Right lobe of liver (tissue), 6 donors: ENCODE measurements at regions not wholly inside any gene's neighbourhood (a gene's known extent, or its start where the extent isn't known, plus 50 kb on each side); places are given as distances from the start of the nearest gene placed in this dataset.

Source experiments
- ATAC-seq, 4 donors: fragments of 200-7000 bp; cut with Tn5 transposase; one replicate each; pipeline ENCODE4 v1.9.1; 2020; ENCODE audit warnings: mild to moderate bottlenecking in 4 of 4, moderate library complexity in 4 of 4
- DNase-seq, 3 donors: peaks; one replicate each; pipeline ENCODE4 v3.0.0-alpha.2; 2020
- H3K27ac ChIP-seq, 3 donors: fragments of 200-600 bp; one replicate each; pipeline ENCODE4 v1.8.0; 2022
- H3K27me3 ChIP-seq, 2 donors: fragments of 200-600 bp; one replicate each; pipeline ENCODE4 v1.8.0; 2022
- H3K36me3 ChIP-seq, 4 donors: fragments of 200-600 bp; sonication (generic) in 1 of 4; one replicate each; pipeline versions ENCODE4 v1.5.1 to v1.8.0; 2017 to 2022; ENCODE audit warnings: control low read depth in 1 of 4
- H3K4me1 ChIP-seq, 4 donors: fragments of 200-600 bp; sonication (generic) in 1 of 4; one replicate each; pipeline versions ENCODE4 v1.5.1 to v1.8.0; 2017 to 2022; ENCODE audit warnings: control low read depth in 1 of 4
- H3K4me3 ChIP-seq, 3 donors: fragments of 200-600 bp; one replicate each; pipeline ENCODE4 v1.8.0; 2022
- H3K9me3 ChIP-seq, 4 donors: fragments of 200-600 bp; sonication (generic) in 1 of 4; one replicate each; pipeline versions ENCODE4 v1.5.1 to v1.8.0; 2017 to 2022; ENCODE audit warnings: control low read depth in 1 of 4
- POLR2A ChIP-seq: fragments of 450-650 bp; IDR thresholded peaks from one replicate; pipeline ENCODE4 v1.6.1; 2017; ENCODE audit warnings: antibody characterized with exemption, mild to moderate bottlenecking
- WGBS: methylation state at CpG from one replicate; pipeline ENCODE4 v1.1.6; 2018; ENCODE audit warnings: low coverage, low lambda C conversion rate; ENCODE audit not compliant: insufficient coverage; ENCODE audit errors: missing lambda C conversion rate; 5-methylcytosine and 5-hydroxymethylcytosine counted together
- intact Hi-C, 2 donors: fragments of 100-400 bp; cut with DNase I; formaldehyde crosslinking; loops; one replicate each; pipeline versions ENCODE4 v1.11.2 to v1.14.1; 2022
- TF ChIP-seq, protein P1 (sequence below), 4 donors: fragments of 200-600 bp in 3 of 4; fragments of 450-650 bp in 1 of 4; IDR thresholded peaks; one replicate each; pipeline versions ENCODE4 v1.5.1 to v1.8.0; 2016 to 2022; ENCODE audit warnings: antibody characterized with exemption in 4 of 4, mild to moderate bottlenecking in 2 of 4
- donor health status: DM: no; HTN: yes; CAD: no.
- donor health status: DM: no; HTN: no; CAD: no.
- donor health status: DM: no; HTN: no; CAD: no.
- donor health status: DM: no; HTN: yes; CAD: no.
- donor health status: DM: no; HTN: yes; CAD: no.

DNA sequence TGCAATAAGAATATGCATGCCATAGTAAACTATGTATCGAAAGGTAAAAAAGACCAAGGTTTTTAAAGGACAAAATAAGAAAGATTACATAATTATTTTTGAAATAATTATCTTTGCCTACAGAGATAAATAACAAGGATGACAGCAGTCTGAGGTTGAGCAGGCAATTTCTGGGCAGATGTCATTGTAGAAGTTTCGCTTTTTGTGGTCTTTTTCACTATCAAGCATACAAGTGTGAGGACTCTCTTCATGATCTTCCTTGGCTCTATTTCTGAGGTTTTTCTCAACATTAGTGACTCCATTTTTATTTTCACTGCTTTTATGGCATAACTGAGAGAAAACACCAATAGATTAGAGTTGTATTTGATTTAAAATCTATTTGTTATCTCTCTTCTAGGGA, 1337.9 kb upstream of the EPHA6 start:
- DNase-seq (no peak), ATAC-seq (no peak)
- Histone ChIP-seq H3K4me3 (no peak overlapping the region), H3K9me3 (no peaks in the 10 kb centered on the region), H3K27me3 (no peaks in the 10 kb centered on the region), H3K27ac (no peak overlapping the region), H3K36me3 (no peaks in the 10 kb centered on the region), H3K4me1 (no peaks in the 10 kb centered on the region)
- 83% methylated on average over 2 of the region's 2 CpGs for WGBS
- intact Hi-C loops, result no loop called here
- TF ChIP-seq, protein P1, sequence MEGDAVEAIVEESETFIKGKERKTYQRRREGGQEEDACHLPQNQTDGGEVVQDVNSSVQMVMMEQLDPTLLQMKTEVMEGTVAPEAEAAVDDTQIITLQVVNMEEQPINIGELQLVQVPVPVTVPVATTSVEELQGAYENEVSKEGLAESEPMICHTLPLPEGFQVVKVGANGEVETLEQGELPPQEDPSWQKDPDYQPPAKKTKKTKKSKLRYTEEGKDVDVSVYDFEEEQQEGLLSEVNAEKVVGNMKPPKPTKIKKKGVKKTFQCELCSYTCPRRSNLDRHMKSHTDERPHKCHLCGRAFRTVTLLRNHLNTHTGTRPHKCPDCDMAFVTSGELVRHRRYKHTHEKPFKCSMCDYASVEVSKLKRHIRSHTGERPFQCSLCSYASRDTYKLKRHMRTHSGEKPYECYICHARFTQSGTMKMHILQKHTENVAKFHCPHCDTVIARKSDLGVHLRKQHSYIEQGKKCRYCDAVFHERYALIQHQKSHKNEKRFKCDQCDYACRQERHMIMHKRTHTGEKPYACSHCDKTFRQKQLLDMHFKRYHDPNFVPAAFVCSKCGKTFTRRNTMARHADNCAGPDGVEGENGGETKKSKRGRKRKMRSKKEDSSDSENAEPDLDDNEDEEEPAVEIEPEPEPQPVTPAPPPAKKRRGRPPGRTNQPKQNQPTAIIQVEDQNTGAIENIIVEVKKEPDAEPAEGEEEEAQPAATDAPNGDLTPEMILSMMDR (IDR thresholded peaks at IDR 0.05), result no peak
- TF ChIP-seq POLR2A, result no peak

DNA sequence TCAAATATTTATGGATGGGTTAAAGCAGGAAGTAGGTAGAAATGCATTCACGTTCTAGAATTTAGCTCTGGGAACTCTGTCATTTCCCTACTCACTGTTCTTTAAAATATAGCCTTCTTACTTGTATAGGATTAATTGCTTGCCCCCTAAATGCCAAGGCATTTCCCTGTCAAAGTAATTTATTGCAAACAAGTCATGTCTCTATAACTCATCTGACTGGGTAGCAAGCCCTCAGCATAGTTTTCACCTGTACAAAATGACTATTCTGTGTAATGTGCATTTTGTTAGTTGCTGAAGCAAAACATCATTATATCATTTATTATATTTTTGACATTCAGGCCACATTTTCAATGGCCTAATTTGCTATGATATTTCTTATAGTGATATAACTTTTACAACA, 1308.2 kb upstream of the EPHA6 start:
- ATAC-seq (no peak), DNase-seq (no peak)
- Histone ChIP-seq H3K9me3 (no peaks in the 10 kb centered on the region), H3K27ac (no peak overlapping the region), H3K4me1 (no peaks in the 10 kb centered on the region), H3K4me3 (no peak overlapping the region), H3K36me3 (no peaks in the 10 kb centered on the region), H3K27me3 (no peaks in the 10 kb centered on the region)
- intact Hi-C loops, result no loop called here
- TF ChIP-seq, protein P1 (IDR thresholded peaks at IDR 0.05), result no peak
- no peak for TF ChIP-seq POLR2A
- WGBS, result 27% methylated on average over 1 of the region's 1 CpG

DNA sequence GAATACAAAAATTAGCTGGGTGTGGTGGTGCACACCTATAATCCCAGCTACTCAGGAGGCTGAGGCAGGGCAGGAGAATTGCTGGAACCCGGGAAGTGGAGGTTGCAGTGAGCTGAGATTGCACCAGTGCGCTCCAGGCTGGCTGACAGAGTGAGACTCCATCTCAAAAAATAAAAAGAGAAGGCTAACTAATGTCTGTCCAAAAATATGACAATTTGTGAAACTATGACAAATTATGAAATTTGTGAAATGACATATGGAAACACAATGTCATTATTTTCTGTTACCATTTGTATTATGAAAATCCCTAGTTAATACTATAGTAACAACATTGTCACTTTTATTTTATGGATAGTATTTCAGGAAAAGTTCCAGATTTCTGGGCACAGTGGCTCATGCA, 1306.3 kb upstream of the EPHA6 start:
- intact Hi-C loops, result no loop called here
- DNase-seq, result no peak
- no peak for TF ChIP-seq POLR2A
- Histone ChIP-seq H3K4me3 (no peak overlapping the region), H3K36me3 (no peaks in the 10 kb centered on the region), H3K4me1 (no peaks in the 10 kb centered on the region), H3K27ac (no peak overlapping the region), H3K9me3 (no peaks in the 10 kb centered on the region), H3K27me3 (no peaks in the 10 kb centered on the region)
- WGBS, result 83% methylated on average over 1 of the region's 2 CpGs
- no peak for ATAC-seq

DNA sequence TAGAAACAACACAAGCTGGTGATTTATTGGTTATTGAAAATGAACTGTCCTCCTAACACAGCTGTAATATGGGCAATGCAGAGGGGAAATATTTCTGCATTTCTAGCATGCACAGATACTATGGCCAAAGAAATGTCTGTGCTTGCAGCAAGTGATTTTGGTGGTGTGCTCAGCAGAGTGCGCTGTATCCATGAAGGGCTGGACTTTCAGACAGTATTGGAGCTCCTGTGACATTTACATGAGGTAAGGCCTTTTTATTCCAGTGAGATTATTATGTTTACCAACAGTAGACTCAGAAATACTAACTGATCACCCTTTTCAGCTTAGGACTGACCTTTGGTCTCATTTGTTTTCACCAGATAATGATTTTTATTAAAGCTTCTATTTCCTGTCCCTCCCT, 1302.6 kb upstream of the EPHA6 start:
- intact Hi-C loops, result no loop called here
- H3K27ac ChIP-seq, result no peak overlapping the region
- no peaks in the 10 kb centered on the region for H3K36me3 ChIP-seq
- ATAC-seq, result peak in 2 of 4 donors; percentile 21 to 82
- H3K4me3 ChIP-seq, result no peak overlapping the region
- H3K4me1 ChIP-seq, result no peaks in the 10 kb centered on the region
- TF ChIP-seq, protein P1 (IDR thresholded peaks at IDR 0.05), result no peak
- TF ChIP-seq POLR2A, result no peak
- H3K9me3 ChIP-seq, result no peaks in the 10 kb centered on the region
- DNase-seq, result no peak
- WGBS, result 67% methylated on average over 1 of the region's 1 CpG
- no peaks in the 10 kb centered on the region for H3K27me3 ChIP-seq

DNA sequence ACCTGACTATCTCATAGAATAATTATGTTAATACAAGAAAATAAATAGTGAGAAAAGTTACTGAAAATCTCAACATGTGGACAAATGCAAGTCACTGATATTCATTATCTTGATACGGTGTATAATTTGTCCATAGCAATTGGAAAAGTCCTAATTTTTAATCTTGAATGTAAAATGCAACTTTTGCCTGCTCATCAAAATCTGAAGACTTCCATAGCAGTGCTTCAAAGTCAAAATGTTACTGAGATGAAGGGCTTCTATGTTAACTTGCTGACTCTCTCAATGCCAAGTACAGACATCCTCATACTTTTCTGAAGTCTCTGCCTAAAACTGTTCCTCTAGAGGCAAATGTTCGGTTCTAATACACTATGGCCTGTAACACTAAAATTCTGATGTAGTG, 1300.1 kb upstream of the EPHA6 start:
- 82% methylated on average over 2 of the region's 2 CpGs for WGBS
- intact Hi-C loops, result no loop called here

More for the DNA sequence above, 1300.1 kb upstream of the EPHA6 start:
- H3K36me3 ChIP-seq, result no peaks in the 10 kb centered on the region
- DNase-seq (no peak), ATAC-seq (no peak)
- no peak overlapping the region for H3K27ac ChIP-seq
- H3K4me1 ChIP-seq, result no peaks in the 10 kb centered on the region
- no peaks in the 10 kb centered on the region for H3K27me3 ChIP-seq
- H3K9me3 ChIP-seq, result no peaks in the 10 kb centered on the region
- TF ChIP-seq, protein P1 (IDR thresholded peaks at IDR 0.05), result no peak
- TF ChIP-seq POLR2A, result no peak
- H3K4me3 ChIP-seq, result no peak overlapping the region
